HG03571 (cell line): ENCODE measurements at regions not wholly inside any gene's neighbourhood (a gene's known extent, or its start where the extent isn't known, plus 50 kb on each side); places are given as distances from the start of the nearest gene placed in this dataset.
"Not testable (repeated sequence)": the region's sequence is repeated elsewhere in the genome, so short reads cannot be mapped to it uniquely, and the experiment has no call there.

ENCODE experiments used
- ATAC-seq: cut with Tn5 transposase; IDR thresholded peaks from one replicate; pipeline ENCODE4 v1.9.1; 2021; ENCODE audit not compliant: unreplicated experiment

- ATAC-seq, result not testable (repeated sequence)
Measured at GRCh38 chr6:15813698-15814097, 150.9 kb upstream of the DTNBP1 start.

- no peak for ATAC-seq
Measured at GRCh38 chr6:15811107-15811506, 148.3 kb upstream of the DTNBP1 start.

- no peak for ATAC-seq
Measured at GRCh38 chr6:15810618-15811017, 147.8 kb upstream of the DTNBP1 start.

GRCh38 chr6:15809367-15809766 lies 146.5 kb upstream of the DTNBP1 start:
- no peak for ATAC-seq

GRCh38 chr6:15804164-15805154 lies 141.6 kb upstream of the DTNBP1 start:
- no peak for ATAC-seq

GRCh38 chr6:15802466-15802865 lies 139.6 kb upstream of the DTNBP1 start:
- no peak for ATAC-seq

GRCh38 chr6:15801912-15802311 lies 139.1 kb upstream of the DTNBP1 start:
- ATAC-seq, result no peak

- ATAC-seq, result no peak
Measured at GRCh38 chr6:15800841-15801617, 138.2 kb upstream of the DTNBP1 start.

GRCh38 chr6:15798533-15799255 lies 135.9 kb upstream of the DTNBP1 start:
- ATAC-seq, result no peak

- ATAC-seq, result no peak
Measured at GRCh38 chr6:15796844-15797243, 134.0 kb upstream of the DTNBP1 start.

- ATAC-seq, result no peak
Measured at GRCh38 chr6:15796130-15796771, 133.4 kb upstream of the DTNBP1 start.

- ATAC-seq, result no peak
Measured at GRCh38 chr6:15793826-15794225, 131.0 kb upstream of the DTNBP1 start.

GRCh38 chr6:15793288-15793687 lies 130.5 kb upstream of the DTNBP1 start:
- no peak for ATAC-seq

- no peak for ATAC-seq
Measured at GRCh38 chr6:15792842-15793241, 130.0 kb upstream of the DTNBP1 start.

- ATAC-seq, result no peak
Measured at GRCh38 chr6:15791448-15792181, 128.8 kb upstream of the DTNBP1 start.

GRCh38 chr6:15790116-15790515 lies 127.3 kb upstream of the DTNBP1 start:
- ATAC-seq, result no peak

- no peak for ATAC-seq
Measured at GRCh38 chr6:15786846-15787245, 124.0 kb upstream of the DTNBP1 start.

- no peak for ATAC-seq
Measured at GRCh38 chr6:15783484-15783883, 120.7 kb upstream of the DTNBP1 start.

GRCh38 chr6:15781890-15782289 lies 119.1 kb upstream of the DTNBP1 start:
- no peak for ATAC-seq

GRCh38 chr6:15781333-15781732 lies 118.5 kb upstream of the DTNBP1 start:
- no peak for ATAC-seq
